ENCODE measurements at regions not wholly inside any gene's neighbourhood (a gene's known extent, or its start where the extent isn't known, plus 50 kb on each side); places are given as distances from the start of the nearest gene placed in this dataset.
"Not testable (repeated sequence)": the region's sequence is repeated elsewhere in the genome, so short reads cannot be mapped to it uniquely, and the experiment has no call there.

- H3K4me1 ChIP-seq (ENCODE audit: control insufficient read depth in 2 of 2, insufficient read depth in 1 of 2, low read depth in 1 of 2, low read length in 2 of 2); H2BK15ac ChIP-seq (ENCODE audit: low read length); H3K27me3 ChIP-seq (ENCODE audit: control insufficient read depth in 3 of 3, insufficient read depth in 3 of 3, low read depth in 1 of 3, low read length in 3 of 3); H3K23ac ChIP-seq (ENCODE audit: low read depth, low read length, poor library complexity); H3K79me1 ChIP-seq (ENCODE audit: low read depth, low read length); H3K18ac ChIP-seq (ENCODE audit: low read length); H2AK5ac ChIP-seq (ENCODE audit: low read depth, low read length); H2BK120ac ChIP-seq (ENCODE audit: low read depth, low read length); H2BK12ac ChIP-seq (ENCODE audit: low read length); H3K9ac ChIP-seq (ENCODE audit: low read depth, low read length, poor library complexity); H2BK5ac ChIP-seq (ENCODE audit: low read length); H3K36me3 ChIP-seq (replicated peaks in 1 of 2; ENCODE audit: control insufficient read depth in 2 of 2, insufficient read depth in 2 of 2, low read length in 2 of 2); DNase-seq (ENCODE audit: low spot score); H4K8ac ChIP-seq (ENCODE audit: low read depth, low read length); H3K4me2 ChIP-seq (ENCODE audit: insufficient read depth, low read length, poor library complexity, severe bottlenecking); H3K4ac ChIP-seq (ENCODE audit: low read length); H2AFZ ChIP-seq (ENCODE audit: low read length); H3K27ac ChIP-seq (replicated peaks; ENCODE audit: low read length); H3K4me3 ChIP-seq (ENCODE audit: low read length in 2 of 2); H3K9me3 ChIP-seq (replicated peaks in 1 of 2; ENCODE audit: control insufficient read depth in 2 of 2, insufficient read depth in 1 of 2, low read depth in 1 of 2, low read length in 2 of 2); H3K14ac ChIP-seq (ENCODE audit: low read length); H4K91ac ChIP-seq (ENCODE audit: low read depth, low read length, poor library complexity): not testable (repeated sequence)
- no CpG with 5 or more reads among the region's 1 CpG for WGBS, 2 donors (ENCODE audit: extremely low coverage in 2 of 2, insufficient read length in 2 of 2, insufficient replicate concordance in 1 of 2)
These were observed 711.5 kb downstream of the TTLL7 start for GRCh38 chr1:83287391-83287790.

- H2BK12ac ChIP-seq (ENCODE audit: low read length); DNase-seq (ENCODE audit: low spot score); H3K36me3 ChIP-seq (replicated peaks in 1 of 2; ENCODE audit: control insufficient read depth in 2 of 2, insufficient read depth in 2 of 2, low read length in 2 of 2); H4K8ac ChIP-seq (ENCODE audit: low read depth, low read length); H3K27ac ChIP-seq (replicated peaks; ENCODE audit: low read length); H3K23ac ChIP-seq (ENCODE audit: low read depth, low read length, poor library complexity); H2BK15ac ChIP-seq (ENCODE audit: low read length); H3K9me3 ChIP-seq (replicated peaks in 1 of 2; ENCODE audit: control insufficient read depth in 2 of 2, insufficient read depth in 1 of 2, low read depth in 1 of 2, low read length in 2 of 2); H4K91ac ChIP-seq (ENCODE audit: low read depth, low read length, poor library complexity); H3K18ac ChIP-seq (ENCODE audit: low read length); H3K4me3 ChIP-seq (ENCODE audit: low read length in 2 of 2); H3K4ac ChIP-seq (ENCODE audit: low read length); H3K4me2 ChIP-seq (ENCODE audit: insufficient read depth, low read length, poor library complexity, severe bottlenecking); H2AFZ ChIP-seq (ENCODE audit: low read length); H3K14ac ChIP-seq (ENCODE audit: low read length); H2BK5ac ChIP-seq (ENCODE audit: low read length); H2BK120ac ChIP-seq (ENCODE audit: low read depth, low read length); H3K9ac ChIP-seq (ENCODE audit: low read depth, low read length, poor library complexity); H3K27me3 ChIP-seq (ENCODE audit: control insufficient read depth in 3 of 3, insufficient read depth in 3 of 3, low read depth in 1 of 3, low read length in 3 of 3); H2AK5ac ChIP-seq (ENCODE audit: low read depth, low read length); H3K79me1 ChIP-seq (ENCODE audit: low read depth, low read length); H3K4me1 ChIP-seq (ENCODE audit: control insufficient read depth in 2 of 2, insufficient read depth in 1 of 2, low read depth in 1 of 2, low read length in 2 of 2): not testable (repeated sequence)
- WGBS, 2 donors (ENCODE audit: extremely low coverage in 2 of 2, insufficient read length in 2 of 2, insufficient replicate concordance in 1 of 2), result no CpG with 5 or more reads among the region's 3 CpGs
These were observed 724.3 kb downstream of the TTLL7 start for GRCh38 chr1:83274656-83275055.

GRCh38 chr1:83272484-83272883 is 726.4 kb downstream of the TTLL7 start:
- H3K23ac ChIP-seq (ENCODE audit: low read depth, low read length, poor library complexity); H3K9ac ChIP-seq (ENCODE audit: low read depth, low read length, poor library complexity); H3K27ac ChIP-seq (replicated peaks; ENCODE audit: low read length); H3K36me3 ChIP-seq (replicated peaks in 1 of 2; ENCODE audit: control insufficient read depth in 2 of 2, insufficient read depth in 2 of 2, low read length in 2 of 2); H3K79me1 ChIP-seq (ENCODE audit: low read depth, low read length); H3K4me2 ChIP-seq (ENCODE audit: insufficient read depth, low read length, poor library complexity, severe bottlenecking); H2AK5ac ChIP-seq (ENCODE audit: low read depth, low read length); H2BK12ac ChIP-seq (ENCODE audit: low read length); H3K4me3 ChIP-seq (ENCODE audit: low read length in 2 of 2); DNase-seq (ENCODE audit: low spot score); H3K9me3 ChIP-seq (replicated peaks in 1 of 2; ENCODE audit: control insufficient read depth in 2 of 2, insufficient read depth in 1 of 2, low read depth in 1 of 2, low read length in 2 of 2); H4K91ac ChIP-seq (ENCODE audit: low read depth, low read length, poor library complexity); H3K4ac ChIP-seq (ENCODE audit: low read length); H3K27me3 ChIP-seq (ENCODE audit: control insufficient read depth in 3 of 3, insufficient read depth in 3 of 3, low read depth in 1 of 3, low read length in 3 of 3); H2BK5ac ChIP-seq (ENCODE audit: low read length); H2BK120ac ChIP-seq (ENCODE audit: low read depth, low read length); H3K18ac ChIP-seq (ENCODE audit: low read length); H3K14ac ChIP-seq (ENCODE audit: low read length); H2BK15ac ChIP-seq (ENCODE audit: low read length); H4K8ac ChIP-seq (ENCODE audit: low read depth, low read length); H2AFZ ChIP-seq (ENCODE audit: low read length); H3K4me1 ChIP-seq (ENCODE audit: control insufficient read depth in 2 of 2, insufficient read depth in 1 of 2, low read depth in 1 of 2, low read length in 2 of 2): not testable (repeated sequence)
- WGBS, 2 donors (ENCODE audit: extremely low coverage in 2 of 2, insufficient read length in 2 of 2, insufficient replicate concordance in 1 of 2), result no CpG with 5 or more reads among the region's 1 CpG

- not testable (repeated sequence) for H3K4ac ChIP-seq (ENCODE audit: low read length); H3K9me3 ChIP-seq (replicated peaks in 1 of 2; ENCODE audit: control insufficient read depth in 2 of 2, insufficient read depth in 1 of 2, low read depth in 1 of 2, low read length in 2 of 2); H4K91ac ChIP-seq (ENCODE audit: low read depth, low read length, poor library complexity); H2BK15ac ChIP-seq (ENCODE audit: low read length); H3K27ac ChIP-seq (replicated peaks; ENCODE audit: low read length); H3K4me2 ChIP-seq (ENCODE audit: insufficient read depth, low read length, poor library complexity, severe bottlenecking); H2AFZ ChIP-seq (ENCODE audit: low read length); H2AK5ac ChIP-seq (ENCODE audit: low read depth, low read length); H3K79me1 ChIP-seq (ENCODE audit: low read depth, low read length); H2BK120ac ChIP-seq (ENCODE audit: low read depth, low read length); H3K4me3 ChIP-seq (ENCODE audit: low read length in 2 of 2); H3K36me3 ChIP-seq (replicated peaks in 1 of 2; ENCODE audit: control insufficient read depth in 2 of 2, insufficient read depth in 2 of 2, low read length in 2 of 2); H3K27me3 ChIP-seq (ENCODE audit: control insufficient read depth in 3 of 3, insufficient read depth in 3 of 3, low read depth in 1 of 3, low read length in 3 of 3); H2BK5ac ChIP-seq (ENCODE audit: low read length); H2BK12ac ChIP-seq (ENCODE audit: low read length); H3K4me1 ChIP-seq (ENCODE audit: control insufficient read depth in 2 of 2, insufficient read depth in 1 of 2, low read depth in 1 of 2, low read length in 2 of 2); H3K9ac ChIP-seq (ENCODE audit: low read depth, low read length, poor library complexity); H3K23ac ChIP-seq (ENCODE audit: low read depth, low read length, poor library complexity); H3K18ac ChIP-seq (ENCODE audit: low read length); H4K8ac ChIP-seq (ENCODE audit: low read depth, low read length); DNase-seq (ENCODE audit: low spot score); H3K14ac ChIP-seq (ENCODE audit: low read length)
- no CpG with 5 or more reads among the region's 3 CpGs for WGBS, 2 donors (ENCODE audit: extremely low coverage in 2 of 2, insufficient read length in 2 of 2, insufficient replicate concordance in 1 of 2)
These were observed 727.1 kb downstream of the TTLL7 start for GRCh38 chr1:83271834-83272233.
